ENCODE measurements at regions not wholly inside any gene's neighbourhood (a gene's known extent, or its start where the extent isn't known, plus 50 kb on each side); places are given as distances from the start of the nearest gene placed in this dataset.
"Not testable (repeated sequence)": the region's sequence is repeated elsewhere in the genome, so short reads cannot be mapped to it uniquely, and the experiment has no call there.

GRCh38 chr10:84634636-84635035 lies 306.2 kb downstream of the CCSER2 start:
- no peaks in the 10 kb centered on the region for H3K36me3 ChIP-seq (ENCODE audit: insufficient read depth in 1 of 2, low read depth in 1 of 2)
- H3K27me3 ChIP-seq (ENCODE audit: insufficient read depth in 3 of 3, low read length in 2 of 3) = no peaks in the 10 kb centered on the region
- TF ChIP-seq CTCF (IDR thresholded peaks at IDR 0.05) = no peak
- H3K4me1 ChIP-seq = no peaks in the 10 kb centered on the region
- DNase-seq (no peak), ATAC-seq (no peak)
- 77 to 91% (median 90%) methylated on average over 5 of the region's 5 CpGs for WGBS, 3 donors
- H3K27ac ChIP-seq = no peak overlapping the region
- intact Hi-C loops (cut with DNase I) = no loop called here
- no peak overlapping the region for H3K4me3 ChIP-seq
- H3K9me3 ChIP-seq = no peaks in the 10 kb centered on the region

- 59 to 82% (median 74%) methylated on average over 1 of the region's 1 CpG for WGBS, 3 donors
- H3K4me1 ChIP-seq; intact Hi-C loops (cut with DNase I); H3K4me3 ChIP-seq; DNase-seq; H3K9me3 ChIP-seq; ATAC-seq; H3K27ac ChIP-seq; H3K27me3 ChIP-seq (ENCODE audit: insufficient read depth in 3 of 3, low read length in 2 of 3); H3K36me3 ChIP-seq (ENCODE audit: insufficient read depth in 1 of 2, low read depth in 1 of 2): not testable (repeated sequence)
These were observed 322.2 kb downstream of the CCSER2 start for GRCh38 chr10:84650628-84651027.

GRCh38 chr10:84654671-84655070 lies 326.3 kb downstream of the CCSER2 start:
- intact Hi-C loops (cut with DNase I) = no loop called here
- 34 to 47% (median 41%) methylated on average over 2 of the region's 2 CpGs for WGBS, 3 donors
- DNase-seq = no peak
- Histone ChIP-seq H3K4me3 (no peak overlapping the region), H3K27ac (no peak overlapping the region), H3K27me3 (ENCODE audit: insufficient read depth in 3 of 3, low read length in 2 of 3) (no peaks in the 10 kb centered on the region), H3K9me3 (no peaks in the 10 kb centered on the region), H3K4me1 (no peaks in the 10 kb centered on the region), H3K36me3 (ENCODE audit: insufficient read depth in 1 of 2, low read depth in 1 of 2) (no peaks in the 10 kb centered on the region)
- TF ChIP-seq CTCF (IDR thresholded peaks at IDR 0.05) = no peak
- no peak for ATAC-seq

GRCh38 chr10:84659027-84659426 lies 330.6 kb downstream of the CCSER2 start:
- ATAC-seq (no peak), DNase-seq (no peak)
- Histone ChIP-seq H3K4me1 (no peaks in the 10 kb centered on the region), H3K36me3 (ENCODE audit: insufficient read depth in 1 of 2, low read depth in 1 of 2) (no peaks in the 10 kb centered on the region), H3K4me3 (no peak overlapping the region), H3K27me3 (ENCODE audit: insufficient read depth in 3 of 3, low read length in 2 of 3) (no peaks in the 10 kb centered on the region), H3K27ac (no peak overlapping the region), H3K9me3 (no peaks in the 10 kb centered on the region)
- no peak for TF ChIP-seq CTCF (IDR thresholded peaks at IDR 0.05)
- 84 to 87% (median 86%) methylated on average over 6 of the region's 6 CpGs for WGBS, 3 donors
- intact Hi-C loops (cut with DNase I) = no loop called here

- Histone ChIP-seq H3K27ac (no peak overlapping the region), H3K4me1 (no peaks in the 10 kb centered on the region), H3K9me3 (no peaks in the 10 kb centered on the region), H3K36me3 (ENCODE audit: insufficient read depth in 1 of 2, low read depth in 1 of 2) (no peaks in the 10 kb centered on the region), H3K27me3 (ENCODE audit: insufficient read depth in 3 of 3, low read length in 2 of 3) (no peaks in the 10 kb centered on the region), H3K4me3 (no peak overlapping the region)
- DNase-seq (no peak), ATAC-seq (no peak)
- intact Hi-C loops (cut with DNase I) = no loop called here
- 61 to 68% (median 63%) methylated on average over 12 of the region's 12 CpGs for WGBS, 3 donors
- TF ChIP-seq CTCF (IDR thresholded peaks at IDR 0.05) = no peak
These were observed 331.4 kb downstream of the CCSER2 start for GRCh38 chr10:84659497-84660439.

All from psoas muscle (tissue), 7 donors.